ENCODE measurements at regions not wholly inside any gene's neighbourhood (a gene's known extent, or its start where the extent isn't known, plus 50 kb on each side); places are given as distances from the start of the nearest gene placed in this dataset.

- Histone ChIP-seq H3K4me1 (no peaks in the 10 kb centered on the region), H3K4me3 (no peak overlapping the region), H3K27ac (no peak overlapping the region), H3K9me3 (no peaks in the 10 kb centered on the region), H3K4me2 (no peak overlapping the region)
- ChIA-PET POLR2A (no interaction called here), CTCF (no interaction called here)
- TF ChIP-seq ZC3H11A (IDR thresholded peaks at IDR 0.05) (no peak), RFX5 (IDR thresholded peaks at IDR 0.05) (no peak), CBX2 (IDR thresholded peaks at IDR 0.05; ENCODE audit: borderline replicate concordance, low read depth) (no peak), RCOR1 (IDR thresholded peaks at IDR 0.05; ENCODE audit: low read depth, low read length) (no peak), HOXB5 (CRISPR knock-in tag; IDR thresholded peaks at IDR 0.05) (no peak), SREBF2 (IDR thresholded peaks at IDR 0.05) (no peak), MAFK (IDR thresholded peaks at IDR 0.05; ENCODE audit: partially characterized antibody) (no peak), HOXA7 (CRISPR knock-in tag; IDR thresholded peaks at IDR 0.05) (no peak), KDM1A (IDR thresholded peaks at IDR 0.05; ENCODE audit: low read depth) (no peak), NFE2L2 (conservative IDR thresholded peaks at IDR 0.05; ENCODE audit: low read length) (no peak), EHMT2 (IDR thresholded peaks at IDR 0.05; ENCODE audit: low read depth) (no peak), RAD21 (conservative IDR thresholded peaks at IDR 0.05 in 1 of 2, IDR thresholded peaks at IDR 0.05 in 1 of 2) (no peak), ZSCAN20 (CRISPR knock-in tag; IDR thresholded peaks at IDR 0.05) (no peak), HEYL (CRISPR knock-in tag; IDR thresholded peaks at IDR 0.05) (no peak), EHF (CRISPR knock-in tag; IDR thresholded peaks at IDR 0.05) (no peak), CHD4 (IDR thresholded peaks at IDR 0.05; ENCODE audit: borderline replicate concordance) (no peak)
- TF ChIP-seq, protein P1, sequence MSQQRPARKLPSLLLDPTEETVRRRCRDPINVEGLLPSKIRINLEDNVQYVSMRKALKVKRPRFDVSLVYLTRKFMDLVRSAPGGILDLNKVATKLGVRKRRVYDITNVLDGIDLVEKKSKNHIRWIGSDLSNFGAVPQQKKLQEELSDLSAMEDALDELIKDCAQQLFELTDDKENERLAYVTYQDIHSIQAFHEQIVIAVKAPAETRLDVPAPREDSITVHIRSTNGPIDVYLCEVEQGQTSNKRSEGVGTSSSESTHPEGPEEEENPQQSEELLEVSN (IDR thresholded peaks at IDR 0.05; ENCODE audit: borderline replicate concordance, low read depth) = no peak
- TF ChIP-seq, protein P2, sequence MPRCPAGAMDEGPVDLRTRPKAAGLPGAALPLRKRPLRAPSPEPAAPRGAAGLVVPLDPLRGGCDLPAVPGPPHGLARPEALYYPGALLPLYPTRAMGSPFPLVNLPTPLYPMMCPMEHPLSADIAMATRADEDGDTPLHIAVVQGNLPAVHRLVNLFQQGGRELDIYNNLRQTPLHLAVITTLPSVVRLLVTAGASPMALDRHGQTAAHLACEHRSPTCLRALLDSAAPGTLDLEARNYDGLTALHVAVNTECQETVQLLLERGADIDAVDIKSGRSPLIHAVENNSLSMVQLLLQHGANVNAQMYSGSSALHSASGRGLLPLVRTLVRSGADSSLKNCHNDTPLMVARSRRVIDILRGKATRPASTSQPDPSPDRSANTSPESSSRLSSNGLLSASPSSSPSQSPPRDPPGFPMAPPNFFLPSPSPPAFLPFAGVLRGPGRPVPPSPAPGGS (IDR thresholded peaks at IDR 0.05) = no peak
- ATAC-seq (no peak), DNase-seq (ENCODE audit: low read depth in 1 of 2, low spot score in 1 of 2) (no peak), FAIRE-seq (peak; percentile 18)
- WGBS (ENCODE audit: missing lambda C conversion rate) = 57% methylated on average over 5 of the region's 5 CpGs
Observed at GRCh38 chr2:15828576-15828975, 111.8 kb upstream of the MYCN start.

GRCh38 chr2:15829091-15829801 lies 111.1 kb upstream of the MYCN start:
- no peaks in the 10 kb centered on the region for H3K9me3 ChIP-seq
- no peak for TF ChIP-seq SMC3 (IDR thresholded peaks at IDR 0.05)
- TF ChIP-seq SREBF2 (IDR thresholded peaks at IDR 0.05) = no peak
- TF ChIP-seq CEBPB (IDR thresholded peaks at IDR 0.05) = no peak
- TF ChIP-seq HDAC2 (IDR thresholded peaks at IDR 0.05) = no peak
- no peak for TF ChIP-seq ZSCAN20 (CRISPR knock-in tag; IDR thresholded peaks at IDR 0.05)
- no peak for TF ChIP-seq JUNB (IDR thresholded peaks at IDR 0.05)
- TF ChIP-seq ESRRA (IDR thresholded peaks at IDR 0.05; ENCODE audit: borderline replicate concordance, low read length) = no peak
- no peak for TF ChIP-seq GATA3 (IDR thresholded peaks at IDR 0.05; ENCODE audit: borderline replicate concordance)
- TF ChIP-seq NPAS2 (CRISPR knock-in tag; IDR thresholded peaks at IDR 0.05; ENCODE audit: borderline replicate concordance) = no peak
- TF ChIP-seq, protein P3, sequence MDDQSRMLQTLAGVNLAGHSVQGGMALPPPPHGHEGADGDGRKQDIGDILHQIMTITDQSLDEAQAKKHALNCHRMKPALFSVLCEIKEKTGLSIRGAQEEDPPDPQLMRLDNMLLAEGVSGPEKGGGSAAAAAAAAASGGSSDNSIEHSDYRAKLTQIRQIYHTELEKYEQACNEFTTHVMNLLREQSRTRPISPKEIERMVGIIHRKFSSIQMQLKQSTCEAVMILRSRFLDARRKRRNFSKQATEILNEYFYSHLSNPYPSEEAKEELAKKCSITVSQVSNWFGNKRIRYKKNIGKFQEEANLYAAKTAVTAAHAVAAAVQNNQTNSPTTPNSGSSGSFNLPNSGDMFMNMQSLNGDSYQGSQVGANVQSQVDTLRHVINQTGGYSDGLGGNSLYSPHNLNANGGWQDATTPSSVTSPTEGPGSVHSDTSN (IDR thresholded peaks at IDR 0.05) = no peak
- TF ChIP-seq MYC (IDR thresholded peaks at IDR 0.05; ENCODE audit: borderline replicate concordance, low read length) = no peak
- TF ChIP-seq, protein P1 (IDR thresholded peaks at IDR 0.05; ENCODE audit: borderline replicate concordance, low read depth) = no peak
- TF ChIP-seq, protein P4, sequence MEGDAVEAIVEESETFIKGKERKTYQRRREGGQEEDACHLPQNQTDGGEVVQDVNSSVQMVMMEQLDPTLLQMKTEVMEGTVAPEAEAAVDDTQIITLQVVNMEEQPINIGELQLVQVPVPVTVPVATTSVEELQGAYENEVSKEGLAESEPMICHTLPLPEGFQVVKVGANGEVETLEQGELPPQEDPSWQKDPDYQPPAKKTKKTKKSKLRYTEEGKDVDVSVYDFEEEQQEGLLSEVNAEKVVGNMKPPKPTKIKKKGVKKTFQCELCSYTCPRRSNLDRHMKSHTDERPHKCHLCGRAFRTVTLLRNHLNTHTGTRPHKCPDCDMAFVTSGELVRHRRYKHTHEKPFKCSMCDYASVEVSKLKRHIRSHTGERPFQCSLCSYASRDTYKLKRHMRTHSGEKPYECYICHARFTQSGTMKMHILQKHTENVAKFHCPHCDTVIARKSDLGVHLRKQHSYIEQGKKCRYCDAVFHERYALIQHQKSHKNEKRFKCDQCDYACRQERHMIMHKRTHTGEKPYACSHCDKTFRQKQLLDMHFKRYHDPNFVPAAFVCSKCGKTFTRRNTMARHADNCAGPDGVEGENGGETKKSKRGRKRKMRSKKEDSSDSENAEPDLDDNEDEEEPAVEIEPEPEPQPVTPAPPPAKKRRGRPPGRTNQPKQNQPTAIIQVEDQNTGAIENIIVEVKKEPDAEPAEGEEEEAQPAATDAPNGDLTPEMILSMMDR (IDR thresholded peaks at IDR 0.05) = no peak
- TF ChIP-seq ELK1 (IDR thresholded peaks at IDR 0.05; ENCODE audit: low read depth, low read length) = no peak
- TF ChIP-seq JUN (IDR thresholded peaks at IDR 0.05) = no peak
- no peak for TF ChIP-seq ZC3H11A (IDR thresholded peaks at IDR 0.05)
- no peak for TF ChIP-seq CHD2 (IDR thresholded peaks at IDR 0.05; ENCODE audit: low read length, partially characterized antibody)
- ChIA-PET CTCF (no interaction called here), POLR2A (no interaction called here)
- no peak for DNase-seq (ENCODE audit: low read depth in 1 of 2, low spot score in 1 of 2)
- ATAC-seq = no peak
- no peak overlapping the region for H3K4me2 ChIP-seq
- H3K27ac ChIP-seq = no peak overlapping the region
- FAIRE-seq = no peak
- no peaks in the 10 kb centered on the region for H3K4me1 ChIP-seq
- no peak overlapping the region for H3K4me3 ChIP-seq
- 46% methylated on average over 7 of the region's 7 CpGs for WGBS (ENCODE audit: missing lambda C conversion rate)

Measured in A549 (cell line).